Peyer's patch (tissue), 4 donors: ENCODE measurements at regions not wholly inside any gene's neighbourhood (a gene's known extent, or its start where the extent isn't known, plus 50 kb on each side); places are given as distances from the start of the nearest gene placed in this dataset.

ENCODE experiments used
- POLR2A ChIP-seq, 2 donors: fragments of 450-650 bp; IDR thresholded peaks; one replicate each; pipeline ENCODE4 v1.5.1; 2017; ENCODE audit warnings: antibody characterized with exemption in 2 of 2, mild to moderate bottlenecking in 2 of 2, moderate library complexity in 2 of 2
- TF ChIP-seq, protein P1 (sequence below), 6 experiments: fragments of 450-650 bp in 4 of 6; fragments of 200-600 bp in 2 of 6; sonication (generic) in 1 of 6; IDR thresholded peaks; one replicate each; pipeline ENCODE4 v1.5.1; 2017 to 2019; ENCODE audit warnings: antibody characterized with exemption in 6 of 6, mild to moderate bottlenecking in 3 of 6, moderate library complexity in 1 of 6

DNA sequence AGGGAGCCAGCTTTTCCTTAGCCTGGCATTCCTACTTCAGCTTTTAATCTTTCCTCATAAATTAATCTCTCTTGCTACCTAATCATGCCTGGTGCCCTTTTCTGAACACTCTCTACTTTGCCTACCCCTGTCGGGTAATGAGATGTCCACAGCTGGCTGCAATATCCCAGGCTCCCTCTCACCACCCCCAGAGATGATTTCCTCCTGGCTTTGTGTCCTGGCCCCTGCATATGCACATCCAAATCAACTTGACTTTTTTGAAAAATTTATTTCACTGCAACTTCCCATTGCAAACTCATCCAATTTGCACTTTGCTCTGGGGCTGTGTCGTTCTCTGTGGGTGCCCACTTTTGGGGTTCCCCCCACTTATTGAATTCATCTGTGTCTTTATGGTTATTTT lies 218.1 kb upstream of the SKOR2 start:
- no peak for TF ChIP-seq POLR2A (IDR thresholded peaks at IDR 0.05)
- TF ChIP-seq, protein P1, sequence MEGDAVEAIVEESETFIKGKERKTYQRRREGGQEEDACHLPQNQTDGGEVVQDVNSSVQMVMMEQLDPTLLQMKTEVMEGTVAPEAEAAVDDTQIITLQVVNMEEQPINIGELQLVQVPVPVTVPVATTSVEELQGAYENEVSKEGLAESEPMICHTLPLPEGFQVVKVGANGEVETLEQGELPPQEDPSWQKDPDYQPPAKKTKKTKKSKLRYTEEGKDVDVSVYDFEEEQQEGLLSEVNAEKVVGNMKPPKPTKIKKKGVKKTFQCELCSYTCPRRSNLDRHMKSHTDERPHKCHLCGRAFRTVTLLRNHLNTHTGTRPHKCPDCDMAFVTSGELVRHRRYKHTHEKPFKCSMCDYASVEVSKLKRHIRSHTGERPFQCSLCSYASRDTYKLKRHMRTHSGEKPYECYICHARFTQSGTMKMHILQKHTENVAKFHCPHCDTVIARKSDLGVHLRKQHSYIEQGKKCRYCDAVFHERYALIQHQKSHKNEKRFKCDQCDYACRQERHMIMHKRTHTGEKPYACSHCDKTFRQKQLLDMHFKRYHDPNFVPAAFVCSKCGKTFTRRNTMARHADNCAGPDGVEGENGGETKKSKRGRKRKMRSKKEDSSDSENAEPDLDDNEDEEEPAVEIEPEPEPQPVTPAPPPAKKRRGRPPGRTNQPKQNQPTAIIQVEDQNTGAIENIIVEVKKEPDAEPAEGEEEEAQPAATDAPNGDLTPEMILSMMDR (IDR thresholded peaks at IDR 0.05), result no peak
